Stimulated activated CD8-positive, alpha-beta memory T cell treated with anti-CD3 and anti-CD28 coated beads, Interleukin-4, amount 100 ng/mL, for 48 hours (primary cell): ENCODE measurements at regions not wholly inside any gene's neighbourhood (a gene's known extent, or its start where the extent isn't known, plus 50 kb on each side); places are given as distances from the start of the nearest gene placed in this dataset.
"Not testable (repeated sequence)": the region's sequence is repeated elsewhere in the genome, so short reads cannot be mapped to it uniquely, and the experiment has no call there.

Source experiments
- DNase-seq: peaks from one replicate; pipeline ENCODE4 v3.0.0-alpha.2; 2020

DNA sequence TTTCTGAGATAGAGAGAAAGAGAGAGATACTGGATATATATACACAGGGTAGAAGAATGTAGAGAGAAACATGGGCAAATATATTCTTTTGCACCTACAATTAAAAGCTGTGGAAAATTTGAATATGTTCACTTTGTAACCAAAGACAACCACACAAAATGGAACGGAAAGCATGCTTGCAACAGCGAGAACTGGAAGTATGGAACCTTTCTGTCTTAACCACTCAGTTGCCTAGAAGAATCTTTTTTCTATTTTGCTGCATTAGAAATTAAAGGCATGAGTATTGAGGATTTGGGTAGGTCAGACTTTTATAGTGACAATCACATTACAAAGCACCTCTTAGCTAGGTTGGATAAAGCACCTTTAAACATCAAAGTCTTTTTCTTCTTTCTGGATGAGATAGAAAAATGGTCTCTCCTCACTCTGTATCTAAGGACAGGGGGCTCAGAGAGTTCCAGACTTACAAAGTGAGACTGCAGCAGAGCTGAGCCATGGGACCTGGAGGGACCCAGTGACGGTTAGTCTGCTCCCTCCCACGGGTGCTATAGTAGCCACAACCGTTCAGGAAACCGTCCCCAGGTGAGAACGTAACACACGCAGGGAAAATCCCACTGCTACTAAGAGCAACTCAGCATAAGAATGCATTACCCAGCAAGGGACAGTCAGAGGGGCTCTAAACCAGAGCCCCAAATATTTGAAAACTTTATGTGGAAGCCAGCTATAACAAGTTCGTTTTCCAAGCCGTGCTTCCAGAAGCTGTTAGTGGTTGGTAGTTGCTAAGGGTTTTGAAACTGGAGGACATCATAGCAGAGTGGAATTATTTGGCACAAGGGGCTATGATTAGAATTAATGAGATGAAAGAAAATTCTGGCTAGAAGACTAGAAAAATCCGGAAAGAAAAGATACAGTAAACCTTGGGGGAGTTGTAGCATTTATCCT lies 97.1 kb downstream of the DAD1 start:
- DNase-seq: no peak

DNA sequence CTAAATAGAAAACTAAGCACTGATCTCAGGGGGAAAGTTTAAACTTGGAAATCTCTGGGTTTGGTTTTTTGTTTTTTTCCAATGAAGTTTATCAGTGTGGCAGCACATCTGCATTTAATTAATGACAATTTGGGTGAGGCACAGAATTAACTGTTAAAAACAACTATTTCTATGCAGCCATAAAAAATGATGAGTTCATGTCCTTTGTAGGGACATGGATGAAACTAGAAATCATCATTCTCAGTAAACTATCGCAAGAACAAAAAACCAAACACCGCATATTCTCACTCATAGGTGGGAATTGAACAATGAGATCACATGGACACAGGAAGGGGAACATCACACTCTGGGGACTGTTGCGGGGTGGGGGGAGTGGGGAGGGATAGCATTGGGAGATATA lies 98.0 kb downstream of the DAD1 start:
- DNase-seq: not testable (repeated sequence)

DNA sequence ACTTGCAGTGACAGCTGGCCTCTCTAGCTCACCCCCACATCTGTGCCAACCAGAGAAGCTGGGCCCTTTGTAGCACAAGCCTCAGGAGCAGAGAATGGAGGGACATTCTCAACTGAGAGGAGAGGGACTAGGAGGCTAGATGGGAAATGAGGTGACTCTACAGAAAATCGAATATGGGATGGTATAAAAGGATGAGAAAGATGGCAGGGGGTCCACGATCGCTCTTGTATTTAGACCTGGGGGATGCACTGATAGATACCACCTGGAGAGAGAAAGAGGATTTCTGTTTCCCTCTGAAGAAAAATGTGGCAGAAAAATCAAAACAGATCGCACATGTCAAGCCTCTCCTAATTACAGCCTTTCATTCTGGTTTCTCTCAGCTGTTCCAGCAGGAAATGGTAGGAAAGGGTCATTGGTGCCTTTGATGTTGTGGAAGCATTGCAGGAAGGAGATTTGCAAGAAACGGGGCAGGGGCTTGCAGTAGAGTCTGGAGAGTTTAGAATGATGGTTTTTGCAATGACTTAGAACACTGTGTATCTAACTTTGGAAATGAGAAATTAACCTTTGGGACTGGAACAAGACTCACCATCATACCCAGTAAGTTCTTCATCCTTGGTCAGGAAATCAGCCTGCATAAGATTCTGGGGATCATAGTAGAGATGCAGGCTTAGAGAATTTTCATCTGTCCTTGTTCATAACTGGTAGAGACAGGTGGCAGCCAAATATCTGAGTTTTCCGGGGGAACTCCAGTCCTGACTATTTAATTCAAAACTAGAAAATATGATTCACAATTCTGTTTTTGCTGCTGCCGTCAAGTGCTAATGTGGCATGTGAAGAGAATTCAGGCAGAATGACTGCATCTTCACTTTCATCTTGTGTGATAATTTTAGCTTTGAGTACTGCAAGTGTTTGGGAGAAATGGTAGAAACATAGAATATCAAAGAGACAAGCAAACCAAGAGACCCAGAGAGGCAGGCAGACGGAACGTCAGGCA lies 98.8 kb downstream of the DAD1 start:
- no peak for DNase-seq

DNA sequence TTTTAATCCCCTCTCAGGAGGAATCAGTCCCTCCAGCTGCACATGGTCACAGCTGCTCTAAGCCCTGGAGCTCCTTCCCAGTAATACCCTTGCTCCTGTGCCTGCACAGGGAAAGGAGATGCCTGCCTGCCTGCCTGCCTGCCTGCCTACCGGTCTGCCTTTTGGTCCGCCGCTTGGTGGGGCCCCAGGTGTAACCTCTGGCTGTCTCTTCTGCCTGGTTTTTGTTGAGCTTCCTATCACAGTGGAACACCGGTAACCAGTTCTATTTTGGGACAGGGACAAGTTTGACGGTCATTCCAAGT lies 99.8 kb downstream of the DAD1 start:
- no peak for DNase-seq

GRCh38 chr14:22488522-22489243 lies 100.3 kb downstream of the DAD1 start:
- DNase-seq: no peak

- DNase-seq: no peak
Measured at GRCh38 chr14:22487941-22488340, 101.1 kb downstream of the DAD1 start.

- no peak for DNase-seq
Measured at GRCh38 chr14:22487401-22487800, 101.6 kb downstream of the DAD1 start.

GRCh38 chr14:22486675-22487074 lies 102.3 kb downstream of the DAD1 start:
- no peak for DNase-seq

DNA sequence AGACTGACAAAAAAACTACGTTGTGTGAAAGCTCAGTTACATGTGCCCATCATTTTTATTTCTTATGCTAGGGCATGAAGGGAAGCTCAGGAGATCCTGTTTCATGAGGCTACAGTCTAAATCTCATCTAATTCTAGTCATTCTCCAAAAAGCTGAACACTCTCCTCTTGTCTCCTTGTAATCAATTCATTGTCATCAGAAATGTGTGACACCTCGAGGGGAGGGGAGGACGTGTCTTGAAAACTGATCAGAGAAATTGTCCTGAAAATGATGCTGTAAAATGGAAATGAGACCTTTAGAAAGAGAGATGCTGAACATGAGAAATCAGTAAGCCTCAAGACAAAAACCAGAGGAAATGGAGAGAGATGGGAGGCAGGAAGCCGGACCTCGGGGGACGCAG lies 103.4 kb downstream of the DAD1 start:
- DNase-seq: no peak

DNA sequence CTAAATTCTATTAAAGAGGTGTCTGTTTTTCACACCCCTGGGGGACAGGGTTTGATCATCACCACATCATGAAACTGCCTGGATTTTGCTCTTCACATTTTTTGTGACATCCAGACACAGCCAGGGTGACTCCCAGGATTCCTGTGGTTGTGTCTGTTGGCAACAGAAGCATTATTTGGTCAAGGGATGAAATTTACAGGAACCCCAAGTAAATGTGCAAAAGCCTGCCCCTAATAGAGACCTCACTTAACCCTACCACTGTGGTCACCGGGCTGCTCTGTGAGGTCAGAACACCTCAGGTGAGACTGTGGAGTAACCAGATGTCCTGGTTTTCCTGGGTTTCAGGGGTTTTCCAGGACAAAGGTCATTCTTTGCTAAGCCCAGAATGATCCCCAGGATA lies 103.8 kb downstream of the DAD1 start:
- no peak for DNase-seq

GRCh38 chr14:22484632-22485031 lies 104.4 kb downstream of the DAD1 start:
- no peak for DNase-seq

GRCh38 chr14:22483863-22484593 lies 105.0 kb downstream of the DAD1 start:
- no peak for DNase-seq

DNA sequence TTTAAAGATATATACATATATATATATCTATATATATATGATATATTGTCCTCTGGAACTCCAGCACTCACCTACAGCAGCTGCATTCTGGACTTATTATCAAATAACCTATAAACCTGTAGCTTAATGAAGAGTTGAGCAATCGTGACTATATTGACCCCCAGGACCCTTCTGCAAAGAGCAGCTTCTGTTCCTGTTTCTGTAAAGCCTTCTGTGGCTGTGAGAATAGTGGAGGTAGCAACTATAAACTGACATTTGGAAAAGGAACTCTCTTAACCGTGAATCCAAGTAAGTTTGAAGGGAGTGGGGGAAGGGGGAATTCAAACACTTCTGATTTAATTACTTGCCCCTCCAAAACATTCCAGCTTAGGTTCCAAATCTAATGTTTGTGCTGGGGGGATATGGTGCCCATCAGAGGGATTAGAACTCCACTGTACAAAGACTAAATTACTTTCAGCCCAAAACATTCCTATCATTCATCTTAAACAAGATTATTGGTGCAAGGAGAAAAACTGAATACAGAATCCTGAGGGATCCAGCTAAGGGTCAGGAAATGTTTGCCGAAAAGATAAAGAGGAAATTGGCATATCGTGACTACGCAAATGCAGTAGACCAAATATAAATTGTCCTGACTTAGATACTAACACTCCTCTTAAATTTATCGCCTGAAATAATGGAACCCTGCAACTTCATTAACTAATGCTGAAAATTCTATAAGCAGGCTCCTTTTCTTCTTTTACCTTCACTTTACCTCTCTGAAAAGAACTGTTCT lies 106.1 kb downstream of the DAD1 start:
- DNase-seq: no peak

DNA sequence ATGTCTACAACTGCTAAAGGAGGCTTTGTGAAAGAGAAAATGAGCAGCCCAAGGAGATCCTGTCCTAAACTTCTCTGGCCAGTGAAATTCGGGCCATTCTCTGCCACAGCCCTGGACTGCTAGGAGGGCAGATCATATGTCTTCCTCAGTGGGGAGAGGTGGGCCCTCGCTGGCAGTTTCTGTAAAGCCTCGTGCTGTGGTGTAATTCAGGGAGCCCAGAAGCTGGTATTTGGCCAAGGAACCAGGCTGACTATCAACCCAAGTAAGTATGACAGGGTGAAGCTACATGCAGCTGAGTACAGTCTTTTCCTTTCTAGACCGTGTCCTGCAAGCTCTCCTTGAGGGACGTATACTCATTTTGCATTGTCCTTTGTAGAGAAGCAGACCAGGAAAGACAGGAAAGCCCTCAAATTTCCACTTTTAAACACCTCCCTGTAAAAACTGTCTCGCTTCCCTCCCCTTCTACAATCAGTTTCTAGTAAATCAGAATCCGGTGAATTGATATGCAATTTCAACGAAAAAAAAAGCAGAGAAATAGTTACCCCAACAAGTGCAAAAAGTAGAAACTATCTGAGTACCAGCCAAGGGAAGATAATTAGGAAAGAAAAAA lies 106.8 kb downstream of the DAD1 start:
- DNase-seq: no peak

- DNase-seq: no peak
Measured at GRCh38 chr14:22481546-22481945, 107.5 kb downstream of the DAD1 start.

DNA sequence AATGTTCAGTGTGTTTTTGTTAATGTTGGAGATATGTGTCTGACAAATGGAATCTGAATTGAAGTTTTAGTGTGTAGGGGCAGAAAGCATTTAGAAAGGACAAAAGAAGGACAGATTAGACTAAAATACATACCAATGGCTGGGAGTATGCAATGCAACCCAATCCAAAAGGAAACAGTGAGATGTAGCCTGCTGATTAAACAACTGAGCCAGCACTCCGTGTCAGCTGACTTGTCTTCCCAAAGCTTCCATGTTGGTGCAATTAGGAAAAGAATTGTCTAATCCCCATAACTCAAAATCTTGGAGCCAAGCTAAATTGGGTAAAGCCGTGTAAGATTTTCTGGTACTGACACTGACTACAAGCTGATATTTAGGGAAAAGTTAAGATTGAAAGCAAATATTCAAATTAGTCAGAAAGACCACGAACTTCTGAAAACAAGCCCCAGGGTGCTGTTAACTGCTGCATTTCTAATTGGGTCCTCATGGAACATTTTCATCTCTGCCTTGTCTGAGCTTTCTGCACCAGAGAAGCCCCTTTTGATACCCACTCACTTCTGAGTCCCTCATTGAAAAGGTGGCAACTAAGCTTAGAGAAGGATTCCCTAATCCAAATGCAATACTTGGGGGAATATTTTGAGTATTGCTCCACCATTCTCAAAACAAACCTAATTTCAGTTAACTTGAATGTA lies 109.1 kb downstream of the DAD1 start:
- no peak for DNase-seq

GRCh38 chr14:22479132-22479531 lies 109.9 kb downstream of the DAD1 start:
- no peak for DNase-seq

- no peak for DNase-seq
Measured at GRCh38 chr14:22478670-22479069, 110.4 kb downstream of the DAD1 start.

GRCh38 chr14:22478247-22478646 lies 110.8 kb downstream of the DAD1 start:
- no peak for DNase-seq

DNA sequence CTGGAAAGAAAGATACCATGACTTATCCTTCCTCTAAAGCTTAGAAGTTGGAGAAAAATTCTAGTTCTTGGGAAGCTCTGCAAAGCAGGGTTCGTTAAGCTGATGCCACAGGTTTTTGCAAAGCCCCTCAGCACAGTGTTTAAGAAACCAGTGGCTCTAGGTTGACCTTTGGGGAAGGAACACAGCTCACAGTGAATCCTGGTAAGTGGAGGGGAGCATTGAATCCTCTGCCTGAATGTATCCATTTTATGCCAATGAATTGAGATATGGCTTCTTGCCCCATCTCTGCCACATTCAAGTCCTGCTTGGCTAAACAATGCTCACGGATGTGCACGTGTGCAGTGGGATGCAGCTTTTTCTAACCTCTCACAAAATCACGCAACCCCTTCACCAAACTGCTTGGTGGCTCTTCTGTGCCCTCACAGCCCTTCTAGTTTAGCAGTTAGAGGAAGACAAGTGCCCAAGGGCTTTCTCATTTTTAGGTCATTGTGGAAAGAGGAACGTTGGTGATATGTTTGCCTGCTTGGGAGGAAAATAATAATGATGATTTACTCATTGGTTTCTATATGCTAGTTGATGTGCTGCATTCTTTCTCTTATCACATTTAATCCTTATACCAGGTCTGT lies 111.3 kb downstream of the DAD1 start:
- DNase-seq: no peak
